GM21360 (cell line): ENCODE measurements at regions not wholly inside any gene's neighbourhood (a gene's known extent, or its start where the extent isn't known, plus 50 kb on each side); places are given as distances from the start of the nearest gene placed in this dataset.
"Not testable (repeated sequence)": the region's sequence is repeated elsewhere in the genome, so short reads cannot be mapped to it uniquely, and the experiment has no call there.

ENCODE experiments used
- ATAC-seq: cut with Tn5 transposase; IDR thresholded peaks from one replicate; pipeline ENCODE4 v1.9.1; 2021; ENCODE audit warnings: mild to moderate bottlenecking, moderate library complexity; ENCODE audit not compliant: unreplicated experiment

GRCh38 chr4:43410636-43411035 is 518.1 kb downstream of the GRXCR1 start:
- no peak for ATAC-seq

GRCh38 chr4:43411226-43411625 is 518.7 kb downstream of the GRXCR1 start:
- no peak for ATAC-seq

GRCh38 chr4:43423276-43423675 is 530.8 kb downstream of the GRXCR1 start:
- ATAC-seq = no peak

GRCh38 chr4:43425206-43425605 is 532.7 kb downstream of the GRXCR1 start:
- ATAC-seq = no peak

GRCh38 chr4:43435291-43435690 is 542.8 kb downstream of the GRXCR1 start:
- no peak for ATAC-seq

GRCh38 chr4:43452948-43453347 is 560.4 kb downstream of the GRXCR1 start:
- no peak for ATAC-seq

GRCh38 chr4:43456383-43456782 is 563.9 kb downstream of the GRXCR1 start:
- ATAC-seq = no peak

GRCh38 chr4:43457866-43458265 is 565.4 kb downstream of the GRXCR1 start:
- no peak for ATAC-seq

- no peak for ATAC-seq
Measured at GRCh38 chr4:43458293-43458692, 565.8 kb downstream of the GRXCR1 start.

GRCh38 chr4:43471950-43472349 is 579.4 kb downstream of the GRXCR1 start:
- ATAC-seq = no peak

- ATAC-seq = no peak
Measured at GRCh38 chr4:43481526-43481925, 589.0 kb downstream of the GRXCR1 start.

GRCh38 chr4:43485196-43485595 is 592.7 kb downstream of the GRXCR1 start:
- ATAC-seq = no peak

- no peak for ATAC-seq
Measured at GRCh38 chr4:43496188-43496587, 603.7 kb downstream of the GRXCR1 start.

GRCh38 chr4:43496602-43497001 is 604.1 kb downstream of the GRXCR1 start:
- ATAC-seq = no peak

- ATAC-seq = not testable (repeated sequence)
Measured at GRCh38 chr4:43505823-43506222, 613.3 kb downstream of the GRXCR1 start.

- no peak for ATAC-seq
Measured at GRCh38 chr4:43512253-43512652, 619.7 kb downstream of the GRXCR1 start.

- ATAC-seq = no peak
Measured at GRCh38 chr4:43525646-43526045, 633.1 kb downstream of the GRXCR1 start.

- ATAC-seq = no peak
Measured at GRCh38 chr4:43547561-43547960, 655.0 kb downstream of the GRXCR1 start.

- ATAC-seq = no peak
Measured at GRCh38 chr4:43550981-43551627, 658.6 kb downstream of the GRXCR1 start.

- ATAC-seq = no peak
Measured at GRCh38 chr4:43556262-43556661, 663.7 kb downstream of the GRXCR1 start.

- ATAC-seq = no peak
Measured at GRCh38 chr4:43560047-43560446, 667.5 kb downstream of the GRXCR1 start.

- ATAC-seq = no peak
Measured at GRCh38 chr4:43564107-43564506, 671.6 kb downstream of the GRXCR1 start.

GRCh38 chr4:43564591-43564990 is 672.1 kb downstream of the GRXCR1 start:
- ATAC-seq = no peak
